HEK293 (cell line): ENCODE measurements at regions not wholly inside any gene's neighbourhood (a gene's known extent, or its start where the extent isn't known, plus 50 kb on each side); places are given as distances from the start of the nearest gene placed in this dataset.

Experiments
- GLI2 ChIP-seq: fragments of 450-650 bp; formaldehyde crosslinking; IDR thresholded peaks from 2 replicates; pipeline ENCODE4; 2017; ENCODE audit warnings: missing biosample characterization, missing genetic modification characterization, low read depth, borderline replicate concordance
- ZNF707 ChIP-seq: fragments of 450-650 bp; formaldehyde crosslinking; IDR thresholded peaks from 2 replicates; pipeline ENCODE4 v1.5.1; 2016; ENCODE audit warnings: missing biosample characterization, missing genetic modification characterization
- ZNF791 ChIP-seq: fragments of 450-650 bp; formaldehyde crosslinking; IDR thresholded peaks from 2 replicates; pipeline ENCODE4 v1.5.1; 2016; ENCODE audit warnings: missing biosample characterization, missing genetic modification characterization
- TF ChIP-seq, protein P1 (sequence below): fragments of 450-650 bp; formaldehyde crosslinking; conservative IDR thresholded peaks from 2 replicates; pipeline ENCODE4 v1.5.1; 2016; ENCODE audit warnings: low read depth, missing biosample characterization, missing genetic modification characterization
- TF ChIP-seq, protein P2 (sequence below): fragments of 450-650 bp; formaldehyde crosslinking; IDR thresholded peaks from 2 replicates; pipeline ENCODE4 v1.5.1; 2016; ENCODE audit warnings: missing biosample characterization, missing genetic modification characterization
- TF ChIP-seq, protein P3 (sequence below): fragments of 450-650 bp; formaldehyde crosslinking; IDR thresholded peaks from 2 replicates; pipeline ENCODE4 v1.5.1; 2016; ENCODE audit warnings: missing biosample characterization, missing genetic modification characterization

DNA sequence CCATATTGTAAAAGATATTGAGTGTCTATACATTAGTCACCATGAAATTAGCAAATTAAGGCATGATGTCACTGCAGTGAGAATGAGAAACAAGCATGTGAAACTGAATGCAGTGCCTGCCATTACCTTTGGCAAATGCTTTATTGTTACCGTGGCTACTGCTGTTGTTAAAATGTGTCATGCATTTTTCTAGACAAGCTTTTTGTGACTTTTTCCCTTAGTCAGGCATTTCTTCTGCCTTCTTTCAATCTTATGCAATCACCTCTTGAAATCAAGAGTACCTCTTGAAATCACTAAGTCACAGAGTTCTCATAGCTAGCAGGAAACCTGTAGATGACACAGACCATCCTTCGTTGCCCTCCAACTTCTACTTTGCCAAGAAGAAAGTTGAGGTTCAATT is 461.7 kb upstream of the TENM4 start:
- TF ChIP-seq, protein P1, sequence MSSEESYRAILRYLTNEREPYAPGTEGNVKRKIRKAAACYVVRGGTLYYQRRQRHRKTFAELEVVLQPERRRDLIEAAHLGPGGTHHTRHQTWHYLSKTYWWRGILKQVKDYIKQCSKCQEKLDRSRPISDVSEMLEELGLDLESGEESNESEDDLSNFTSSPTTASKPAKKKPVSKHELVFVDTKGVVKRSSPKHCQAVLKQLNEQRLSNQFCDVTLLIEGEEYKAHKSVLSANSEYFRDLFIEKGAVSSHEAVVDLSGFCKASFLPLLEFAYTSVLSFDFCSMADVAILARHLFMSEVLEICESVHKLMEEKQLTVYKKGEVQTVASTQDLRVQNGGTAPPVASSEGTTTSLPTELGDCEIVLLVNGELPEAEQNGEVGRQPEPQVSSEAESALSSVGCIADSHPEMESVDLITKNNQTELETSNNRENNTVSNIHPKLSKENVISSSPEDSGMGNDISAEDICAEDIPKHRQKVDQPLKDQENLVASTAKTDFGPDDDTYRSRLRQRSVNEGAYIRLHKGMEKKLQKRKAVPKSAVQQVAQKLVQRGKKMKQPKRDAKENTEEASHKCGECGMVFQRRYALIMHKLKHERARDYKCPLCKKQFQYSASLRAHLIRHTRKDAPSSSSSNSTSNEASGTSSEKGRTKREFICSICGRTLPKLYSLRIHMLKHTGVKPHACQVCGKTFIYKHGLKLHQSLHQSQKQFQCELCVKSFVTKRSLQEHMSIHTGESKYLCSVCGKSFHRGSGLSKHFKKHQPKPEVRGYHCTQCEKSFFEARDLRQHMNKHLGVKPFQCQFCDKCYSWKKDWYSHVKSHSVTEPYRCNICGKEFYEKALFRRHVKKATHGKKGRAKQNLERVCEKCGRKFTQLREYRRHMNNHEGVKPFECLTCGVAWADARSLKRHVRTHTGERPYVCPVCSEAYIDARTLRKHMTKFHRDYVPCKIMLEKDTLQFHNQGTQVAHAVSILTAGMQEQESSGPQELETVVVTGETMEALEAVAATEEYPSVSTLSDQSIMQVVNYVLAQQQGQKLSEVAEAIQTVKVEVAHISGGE (tag by site-specific recombination) = no peak
- TF ChIP-seq, protein P2, sequence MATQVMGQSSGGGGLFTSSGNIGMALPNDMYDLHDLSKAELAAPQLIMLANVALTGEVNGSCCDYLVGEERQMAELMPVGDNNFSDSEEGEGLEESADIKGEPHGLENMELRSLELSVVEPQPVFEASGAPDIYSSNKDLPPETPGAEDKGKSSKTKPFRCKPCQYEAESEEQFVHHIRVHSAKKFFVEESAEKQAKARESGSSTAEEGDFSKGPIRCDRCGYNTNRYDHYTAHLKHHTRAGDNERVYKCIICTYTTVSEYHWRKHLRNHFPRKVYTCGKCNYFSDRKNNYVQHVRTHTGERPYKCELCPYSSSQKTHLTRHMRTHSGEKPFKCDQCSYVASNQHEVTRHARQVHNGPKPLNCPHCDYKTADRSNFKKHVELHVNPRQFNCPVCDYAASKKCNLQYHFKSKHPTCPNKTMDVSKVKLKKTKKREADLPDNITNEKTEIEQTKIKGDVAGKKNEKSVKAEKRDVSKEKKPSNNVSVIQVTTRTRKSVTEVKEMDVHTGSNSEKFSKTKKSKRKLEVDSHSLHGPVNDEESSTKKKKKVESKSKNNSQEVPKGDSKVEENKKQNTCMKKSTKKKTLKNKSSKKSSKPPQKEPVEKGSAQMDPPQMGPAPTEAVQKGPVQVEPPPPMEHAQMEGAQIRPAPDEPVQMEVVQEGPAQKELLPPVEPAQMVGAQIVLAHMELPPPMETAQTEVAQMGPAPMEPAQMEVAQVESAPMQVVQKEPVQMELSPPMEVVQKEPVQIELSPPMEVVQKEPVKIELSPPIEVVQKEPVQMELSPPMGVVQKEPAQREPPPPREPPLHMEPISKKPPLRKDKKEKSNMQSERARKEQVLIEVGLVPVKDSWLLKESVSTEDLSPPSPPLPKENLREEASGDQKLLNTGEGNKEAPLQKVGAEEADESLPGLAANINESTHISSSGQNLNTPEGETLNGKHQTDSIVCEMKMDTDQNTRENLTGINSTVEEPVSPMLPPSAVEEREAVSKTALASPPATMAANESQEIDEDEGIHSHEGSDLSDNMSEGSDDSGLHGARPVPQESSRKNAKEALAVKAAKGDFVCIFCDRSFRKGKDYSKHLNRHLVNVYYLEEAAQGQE = no peak
- TF ChIP-seq ZNF707 (tag by site-specific recombination) (no peak), GLI2 (tag by site-specific recombination) (no peak), ZNF791 (no peak)
- TF ChIP-seq, protein P3, sequence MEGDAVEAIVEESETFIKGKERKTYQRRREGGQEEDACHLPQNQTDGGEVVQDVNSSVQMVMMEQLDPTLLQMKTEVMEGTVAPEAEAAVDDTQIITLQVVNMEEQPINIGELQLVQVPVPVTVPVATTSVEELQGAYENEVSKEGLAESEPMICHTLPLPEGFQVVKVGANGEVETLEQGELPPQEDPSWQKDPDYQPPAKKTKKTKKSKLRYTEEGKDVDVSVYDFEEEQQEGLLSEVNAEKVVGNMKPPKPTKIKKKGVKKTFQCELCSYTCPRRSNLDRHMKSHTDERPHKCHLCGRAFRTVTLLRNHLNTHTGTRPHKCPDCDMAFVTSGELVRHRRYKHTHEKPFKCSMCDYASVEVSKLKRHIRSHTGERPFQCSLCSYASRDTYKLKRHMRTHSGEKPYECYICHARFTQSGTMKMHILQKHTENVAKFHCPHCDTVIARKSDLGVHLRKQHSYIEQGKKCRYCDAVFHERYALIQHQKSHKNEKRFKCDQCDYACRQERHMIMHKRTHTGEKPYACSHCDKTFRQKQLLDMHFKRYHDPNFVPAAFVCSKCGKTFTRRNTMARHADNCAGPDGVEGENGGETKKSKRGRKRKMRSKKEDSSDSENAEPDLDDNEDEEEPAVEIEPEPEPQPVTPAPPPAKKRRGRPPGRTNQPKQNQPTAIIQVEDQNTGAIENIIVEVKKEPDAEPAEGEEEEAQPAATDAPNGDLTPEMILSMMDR (tag by site-specific recombination) = no peak
